Stimulated activated CD8-positive, alpha-beta memory T cell treated with anti-CD3 and anti-CD28 coated beads, Interleukin-4, amount 100 ng/mL, for 48 hours (primary cell): ENCODE measurements at regions not wholly inside any gene's neighbourhood (a gene's known extent, or its start where the extent isn't known, plus 50 kb on each side); places are given as distances from the start of the nearest gene placed in this dataset.
"Not testable (repeated sequence)": the region's sequence is repeated elsewhere in the genome, so short reads cannot be mapped to it uniquely, and the experiment has no call there.

Source experiments
- DNase-seq: peaks from one replicate; pipeline ENCODE4 v3.0.0-alpha.2; 2020

DNA sequence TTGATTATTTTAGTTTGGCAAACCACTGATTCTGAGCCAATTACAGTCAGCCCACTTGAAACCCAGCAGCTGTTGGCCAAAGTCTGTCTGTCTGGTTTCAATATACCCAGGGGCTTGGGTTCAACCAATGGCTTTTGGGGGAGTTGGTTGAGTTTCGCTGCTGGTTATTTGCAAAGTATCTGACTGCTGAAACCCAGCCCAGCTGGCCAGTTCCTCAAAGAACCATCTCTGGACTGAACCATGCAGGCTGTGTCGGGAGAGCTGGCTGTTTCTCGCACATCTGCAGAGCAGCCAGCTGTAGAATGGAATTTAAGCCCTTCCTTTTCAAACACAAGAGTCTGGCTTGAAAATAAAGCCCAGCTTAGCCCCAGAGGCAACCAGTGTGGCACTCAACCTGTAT lies 66.0 kb upstream of the PAX7 start:
- no peak for DNase-seq

DNA sequence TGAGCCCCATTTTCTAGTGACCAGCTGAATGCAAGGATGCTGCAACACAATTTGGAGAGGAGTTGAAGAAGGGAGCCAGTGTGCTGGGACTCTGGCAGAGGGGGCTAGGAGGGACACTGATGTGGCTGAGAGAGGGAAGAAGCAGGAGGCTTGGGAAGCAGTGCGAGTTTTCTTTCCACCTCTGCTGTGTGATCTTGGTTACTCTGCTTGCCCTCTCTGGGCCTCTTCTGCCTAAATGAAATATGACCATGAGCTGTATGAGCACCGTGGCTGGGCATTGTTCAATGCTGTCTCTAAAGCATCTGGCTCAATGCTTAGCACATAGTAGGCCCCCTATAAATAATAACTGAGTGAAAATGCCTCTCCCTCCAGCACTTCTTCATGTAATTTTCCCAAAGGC lies 65.3 kb upstream of the PAX7 start:
- DNase-seq, result no peak

DNA sequence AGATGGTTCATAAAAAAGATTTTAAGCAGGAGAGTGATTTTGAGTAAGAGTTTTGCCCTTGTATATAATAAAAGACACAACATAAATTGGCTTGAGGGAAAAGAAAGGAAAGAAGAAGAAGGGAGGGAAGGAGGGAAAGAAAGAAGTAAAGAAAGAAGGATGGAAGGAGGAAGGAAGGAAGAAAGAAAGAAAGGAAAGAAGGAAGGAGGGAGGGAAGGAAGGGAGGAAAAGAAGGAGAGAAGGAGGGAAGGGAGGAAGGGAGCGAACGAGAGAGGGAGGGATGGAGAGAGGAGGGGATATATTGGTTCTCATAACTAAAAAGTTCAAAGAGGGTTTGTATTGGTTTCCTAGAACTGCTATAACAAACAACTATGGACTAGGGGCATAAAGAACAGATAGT lies 62.2 kb upstream of the PAX7 start:
- no peak for DNase-seq

GRCh38 chr1:18569251-18569650 lies 61.4 kb upstream of the PAX7 start:
- no peak for DNase-seq

DNA sequence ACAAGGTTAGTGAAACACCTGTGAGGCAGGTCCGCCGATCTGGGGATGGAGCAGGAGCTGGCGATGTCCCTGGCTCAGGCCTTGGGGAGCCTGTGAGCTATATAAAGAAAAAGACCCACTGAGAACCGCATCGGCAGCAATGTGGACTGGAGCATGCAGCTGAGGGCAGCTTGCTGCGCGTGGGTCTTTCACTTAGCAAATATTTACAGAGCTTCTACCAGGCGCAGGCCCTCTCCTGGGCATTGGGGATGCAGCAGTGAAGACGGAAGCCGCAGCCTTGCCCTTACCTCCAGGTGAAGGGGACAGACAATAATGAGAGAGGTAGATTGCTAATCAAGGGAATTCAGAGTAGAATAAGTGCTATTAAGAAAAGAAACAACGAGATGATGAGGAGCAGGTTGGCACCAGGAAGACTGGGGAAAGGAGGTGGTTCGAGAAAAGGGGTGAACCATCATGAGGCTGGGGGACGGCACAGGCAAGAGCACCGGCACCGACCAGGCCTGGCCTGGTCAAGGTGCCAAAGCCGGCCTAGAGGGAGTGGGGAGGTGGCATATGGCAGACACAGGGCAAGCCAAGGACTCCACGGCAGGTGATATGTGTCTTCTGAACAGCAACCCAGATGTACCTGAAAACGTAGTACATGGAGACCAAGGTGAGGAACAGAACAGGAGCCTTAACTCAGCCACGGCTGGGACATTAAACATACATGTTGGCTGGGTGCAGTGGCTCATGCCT lies 60.7 kb upstream of the PAX7 start:
- no peak for DNase-seq

DNA sequence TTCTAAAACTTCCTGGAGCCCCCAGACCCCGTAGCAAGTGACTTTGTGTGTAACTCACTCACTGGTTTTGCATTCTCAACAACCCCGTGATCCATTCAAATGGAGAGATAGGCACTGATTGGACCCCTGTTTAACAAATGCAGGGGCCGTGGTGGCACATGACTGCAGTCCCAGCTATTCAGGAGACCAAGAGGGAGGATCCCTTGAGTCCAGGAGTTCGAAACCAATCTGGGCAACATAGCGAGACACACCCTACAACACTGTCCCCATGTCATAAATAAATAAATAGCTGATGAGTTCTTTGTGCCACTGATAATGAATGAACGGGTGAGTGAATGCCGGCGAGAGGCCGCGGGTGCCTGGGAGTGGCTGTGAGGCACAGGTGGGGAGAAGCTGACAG lies 59.4 kb upstream of the PAX7 start:
- DNase-seq, result no peak

DNA sequence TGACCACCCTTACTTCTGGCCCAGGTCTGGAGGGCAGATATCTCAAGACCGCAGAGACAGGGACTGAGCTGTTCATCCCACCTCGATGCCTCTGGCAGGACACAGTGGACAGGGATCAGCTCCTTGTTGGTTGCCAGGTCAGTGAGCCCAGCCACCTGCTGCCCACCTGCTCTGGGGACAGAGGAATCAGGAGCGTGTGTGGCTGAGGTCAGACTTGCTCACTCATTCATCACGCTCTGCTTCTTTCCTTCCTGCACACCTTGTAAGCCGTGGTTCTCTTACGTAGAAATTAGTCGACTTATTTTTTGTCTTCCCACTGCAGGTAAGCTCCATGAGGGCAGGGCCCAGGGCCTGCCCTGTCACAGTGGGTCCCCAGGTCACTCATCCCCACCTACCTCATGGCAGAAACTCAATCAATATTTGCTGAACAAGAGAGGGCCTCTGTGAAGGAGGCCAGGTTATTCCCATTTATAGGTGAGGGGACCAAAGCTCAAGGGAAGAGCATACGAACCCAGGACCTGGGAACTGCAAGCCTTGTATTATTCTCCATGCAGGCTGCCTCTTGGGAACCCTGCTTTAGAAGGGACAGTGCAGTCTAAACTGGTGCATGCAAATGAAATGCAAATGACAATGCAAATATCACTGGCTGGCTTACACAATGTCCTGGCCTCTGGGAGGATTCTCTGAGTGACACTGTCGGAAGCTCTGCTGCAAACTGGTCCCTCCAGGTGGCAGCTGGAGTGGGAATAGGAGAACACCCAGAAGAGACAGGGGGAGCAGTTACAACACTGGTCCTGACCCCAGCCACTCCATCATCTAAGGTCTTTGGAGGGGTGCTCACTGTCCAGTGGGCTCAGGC lies 58.4 kb upstream of the PAX7 start:
- no peak for DNase-seq

DNA sequence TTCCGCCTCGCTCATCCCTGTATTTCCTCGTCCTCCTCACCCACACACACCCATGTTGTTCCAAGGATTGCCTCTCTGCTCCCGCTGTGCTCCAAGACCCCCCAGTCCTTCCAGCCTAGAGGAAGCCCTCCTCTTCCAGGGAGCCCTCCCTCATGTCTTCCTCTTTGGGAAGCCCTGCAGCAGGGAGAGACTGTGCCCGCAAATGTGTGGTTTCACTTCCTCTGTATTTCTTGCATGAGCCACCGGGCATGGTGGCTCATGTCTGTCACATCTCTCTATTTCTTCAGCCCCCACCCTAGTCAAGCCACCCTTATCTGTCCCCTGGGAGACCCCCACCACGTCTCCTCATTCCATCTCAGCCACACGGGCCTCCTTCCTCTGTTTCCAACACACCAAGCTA lies 57.5 kb upstream of the PAX7 start:
- no peak for DNase-seq

DNA sequence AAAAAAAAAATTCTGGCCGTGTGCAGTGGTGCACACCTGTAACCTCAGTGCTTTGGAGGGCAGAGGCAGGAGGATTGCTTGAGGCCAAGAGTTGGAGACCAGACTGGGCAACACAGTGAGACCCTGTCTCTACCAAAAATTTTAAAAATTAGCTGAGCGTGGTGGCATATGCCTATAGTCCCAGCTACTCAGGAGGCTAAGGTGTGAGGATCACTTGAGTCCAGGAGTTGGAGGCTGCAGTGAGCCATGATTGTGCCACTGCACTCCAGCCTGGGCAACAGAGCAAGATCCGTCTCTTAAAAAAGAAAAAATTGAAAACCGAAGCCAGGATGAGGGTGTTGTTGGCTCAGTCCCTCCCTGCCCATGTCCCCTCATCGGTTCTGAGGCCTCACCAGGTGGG lies 55.9 kb upstream of the PAX7 start:
- DNase-seq, result no peak

DNA sequence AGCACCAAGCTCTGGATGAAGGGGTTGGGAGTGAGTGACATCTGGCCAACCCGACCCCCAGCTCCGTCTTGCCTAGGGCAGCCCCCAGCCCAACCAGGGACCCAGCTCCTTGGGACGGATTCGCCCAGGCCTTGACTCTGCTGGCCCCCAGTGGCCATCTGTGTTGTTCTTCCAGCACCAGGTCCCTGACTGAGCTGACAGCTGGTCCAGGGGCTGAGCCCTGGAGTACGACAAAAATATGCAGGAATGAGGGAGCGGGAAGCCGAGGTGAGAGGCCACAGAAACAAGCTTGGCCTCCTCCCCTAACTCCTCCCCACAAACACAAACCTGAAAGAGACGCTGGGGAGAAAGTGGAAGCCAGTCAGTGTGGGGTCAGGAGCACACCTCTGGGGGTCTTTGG lies 55.0 kb upstream of the PAX7 start:
- DNase-seq, result peak; percentile 77

GRCh38 chr1:18578271-18578670 lies 52.4 kb upstream of the PAX7 start:
- DNase-seq, result no peak

DNA sequence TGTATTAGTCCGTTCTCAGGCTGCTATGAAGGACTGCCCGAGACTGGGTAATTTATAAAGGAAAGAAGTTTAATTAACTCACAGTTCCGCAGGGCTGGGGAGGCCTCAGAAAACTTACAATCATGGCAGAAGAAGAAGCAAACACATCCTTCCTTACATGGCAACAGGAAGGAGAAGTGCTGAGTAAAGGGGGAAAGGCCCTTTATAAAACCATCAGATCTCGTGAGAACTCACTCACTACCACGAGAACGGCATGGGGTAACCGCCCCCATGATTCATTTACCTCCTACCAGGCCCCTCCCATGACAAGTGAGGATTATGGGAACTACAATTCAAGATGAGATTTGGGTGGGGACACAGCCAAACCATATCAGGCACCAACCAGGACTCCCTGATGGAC lies 51.4 kb upstream of the PAX7 start:
- DNase-seq, result not testable (repeated sequence)

- DNase-seq, result no peak
These were observed 50.6 kb upstream of the PAX7 start for GRCh38 chr1:18580047-18580446.

DNA sequence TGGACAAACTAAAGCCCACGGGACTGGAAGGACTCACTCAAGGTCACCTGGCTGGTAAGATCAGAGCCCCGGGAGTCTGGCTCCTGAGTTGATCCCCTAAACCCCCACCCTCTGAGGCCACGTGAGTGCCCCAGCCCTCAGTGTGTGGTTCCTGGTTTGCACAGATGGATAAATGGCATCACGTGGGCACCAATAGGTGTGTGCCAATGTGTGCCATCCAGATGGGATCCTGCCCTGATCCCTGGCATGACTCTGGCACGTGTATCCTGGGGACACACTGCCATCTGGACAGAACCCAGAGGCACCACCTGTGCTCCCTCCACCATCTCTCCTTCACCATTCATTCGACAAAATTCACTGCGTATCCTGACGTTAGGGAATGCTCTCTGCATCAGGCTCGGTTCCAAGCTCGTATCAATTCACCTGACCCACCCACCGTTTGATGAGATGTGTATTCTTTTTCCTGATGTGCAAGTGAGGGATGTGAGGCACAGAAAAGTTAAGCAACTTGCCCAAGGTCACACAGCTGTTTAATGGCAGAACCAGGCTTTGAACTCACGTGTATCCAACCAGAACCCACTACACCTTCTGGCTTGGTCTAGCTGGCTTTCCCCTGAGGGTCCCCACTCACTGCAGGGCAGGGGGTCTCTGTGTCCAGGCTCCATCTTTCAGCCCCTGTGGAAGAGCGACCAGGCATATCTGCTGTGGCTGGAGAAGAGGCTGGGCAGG lies 49.8 kb upstream of the PAX7 start:
- no peak for DNase-seq
